K562 (cell line): ENCODE measurements at regions not wholly inside any gene's neighbourhood (a gene's known extent, or its start where the extent isn't known, plus 50 kb on each side); places are given as distances from the start of the nearest gene placed in this dataset.

ENCODE experiments used
- ATAC-seq: fragments of 200-7000 bp; cut with Tn5 transposase; 3 replicates; pipeline ENCODE4 v1.9.1; 2020; ENCODE audit warnings: moderate library complexity
- BruUV-seq: library from RNA; stranded (reverse); fragments of 400-500 nt; replicated peaks from 2 replicates; lab custom pipeline; 2021; lab: Mats Ljungman, UMichigan
- CTCF ChIA-PET: fragments of 300-600 bp; formaldehyde crosslinking; extraction: SDS; loops from one replicate; lab custom pipeline; 2021; ENCODE audit warnings: low intra/inter-chr PET ratio; lab: Yijun Ruan, JAX
- POLR2A ChIA-PET: fragments of 300-600, 350-650 bp; sonication (Branson Sonifier 250); formaldehyde crosslinking; extraction: SDS; loops from one replicate; lab custom pipeline; 2021; ENCODE audit warnings: antibody characterized with exemption, inconsistent platforms; lab: Yijun Ruan, JAX
- DNase-seq, 4 experiments: peaks; one replicate each; pipeline versions ENCODE4 v3.0.0 to v3.0.0-alpha.2; 2011 to 2018; ENCODE audit warnings: low spot score in 3 of 4, mixed read lengths in 3 of 4; ENCODE audit errors: extremely low read depth in 1 of 4
- FAIRE-seq: peaks from 2 replicates; lab custom pipeline; 2011; peaks lifted over from hg19 to GRCh38; lab: Jason Lieb, UNC
- H2AFZ ChIP-seq: 2 replicates; pipeline ENCODE4 v1.6.0; 2011; ENCODE audit warnings: low read depth, low read length, control low read depth, inconsistent platforms
- H3K27ac ChIP-seq: fragments of 200-600 bp; 3 replicates; pipeline ENCODE4 v1.8.0; 2011; ENCODE audit warnings: low read depth, mild to moderate bottlenecking, control low read depth, inconsistent platforms, low read length, moderate library complexity, mixed read lengths; ENCODE audit errors: extremely low read depth
- H3K27me3 ChIP-seq, 2 experiments: fragments of 300-600 bp in 1 of 2; 2 replicates in 1 of 2; 3 replicates in 1 of 2; pipeline versions ENCODE4 v1.6.0 to v1.8.0; 2011; ENCODE audit warnings: inconsistent platforms in 2 of 2, low read length in 2 of 2, mild to moderate bottlenecking in 1 of 2, mixed read lengths in 1 of 2, moderate library complexity in 1 of 2; ENCODE audit not compliant: control insufficient read depth in 2 of 2, insufficient read depth in 2 of 2
- H3K36me3 ChIP-seq: fragments of 300-600 bp; 3 replicates; pipeline ENCODE4 v1.8.0; 2011; ENCODE audit warnings: mild to moderate bottlenecking, low read length, inconsistent platforms; ENCODE audit not compliant: control insufficient read depth, insufficient read depth
- H3K4me1 ChIP-seq, 2 experiments: fragments of 200-600 bp in 1 of 2; replicated peaks in 1 of 2; 2 replicates in 1 of 2; 3 replicates in 1 of 2; pipeline versions ENCODE4 v1.5.1 to v1.8.0; 2011; ENCODE audit warnings: inconsistent platforms in 2 of 2, low read length in 2 of 2, mild to moderate bottlenecking in 1 of 2, mixed read lengths in 1 of 2, moderate library complexity in 1 of 2; ENCODE audit not compliant: control insufficient read depth in 2 of 2, insufficient read depth in 2 of 2
- H3K4me2 ChIP-seq: 2 replicates; pipeline ENCODE4 v1.6.1; 2011; ENCODE audit warnings: low read length, control low read depth, inconsistent platforms, mixed read lengths; ENCODE audit not compliant: insufficient read depth
- H3K4me3 ChIP-seq: fragments of 200-600 bp; sonication (generic), shearing (Covaris generic); 2 replicates; pipeline ENCODE4 v1.5.1; 2016; ENCODE audit warnings: control low read depth, inconsistent platforms
- H3K79me2 ChIP-seq: fragments of 200-600 bp; 3 replicates; pipeline ENCODE4 v1.8.0; 2011; ENCODE audit warnings: low read length, inconsistent platforms; ENCODE audit not compliant: control insufficient read depth, insufficient read depth
- H3K9ac ChIP-seq, 2 experiments: 2 replicates each; pipeline versions ENCODE4 v1.6.0 to v1.6.1; 2011; ENCODE audit warnings: low read depth in 2 of 2, low read length in 2 of 2, control low read depth in 1 of 2, inconsistent platforms in 1 of 2, mild to moderate bottlenecking in 1 of 2, mixed read lengths in 1 of 2; ENCODE audit not compliant: insufficient read depth in 1 of 2
- H3K9me1 ChIP-seq: one replicate; pipeline ENCODE4 v1.6.0; 2011; ENCODE audit warnings: inconsistent platforms, mild to moderate bottlenecking, low read length, moderate library complexity; ENCODE audit not compliant: control insufficient read depth, insufficient read depth
- H3K9me3 ChIP-seq: replicated peaks from 2 replicates; pipeline ENCODE4 v1.5.1; 2011; ENCODE audit warnings: low read depth, low read length, inconsistent platforms; ENCODE audit not compliant: control insufficient read depth, insufficient read depth
- H4K20me1 ChIP-seq: replicated peaks from 2 replicates; pipeline ENCODE4 v1.6.1; 2011; ENCODE audit warnings: low read length, inconsistent platforms, mixed read lengths; ENCODE audit not compliant: control insufficient read depth, insufficient read depth
- FOXK2 ChIP-seq, 2 experiments: fragments of 450-650 bp; IDR thresholded peaks in 1 of 2; conservative IDR thresholded peaks in 1 of 2; 2 replicates each; pipeline ENCODE4 v1.6.1; 2016; ENCODE audit warnings: low read depth in 2 of 2, mild to moderate bottlenecking in 1 of 2
- GATAD2A ChIP-seq: fragments of 450-650 bp; IDR thresholded peaks from 2 replicates; pipeline ENCODE4 v1.6.1; 2017
- PRMT5 ChIP-seq: sonication (generic); formaldehyde crosslinking; IDR thresholded peaks from 2 replicates; pipeline ENCODE4 v1.5.0; 2020; ENCODE audit warnings: missing genetic modification reagents
- SLC30A9 ChIP-seq: fragments of 250-450 bp; sonication (Bioruptor Pico); IDR thresholded peaks from 2 replicates; pipeline ENCODE4 v1.8.0; 2022; ENCODE audit warnings: mild to moderate bottlenecking, moderate library complexity
- WGBS: fragments of 100-300 bp; shearing (Covaris generic); methylation state at CpG from one replicate; pipeline ENCODE4 v1.1.6; 2016; ENCODE audit warnings: low coverage, mixed read lengths; ENCODE audit not compliant: insufficient coverage; ENCODE audit errors: missing lambda C conversion rate; 5-methylcytosine and 5-hydroxymethylcytosine counted together
- in situ Hi-C: fragments of 300-500 bp; cut with MboI; formaldehyde crosslinking; loops from 4 replicates; pipeline ENCODE4 v1.15.0; 2018; ENCODE audit warnings: inconsistent platforms, mixed read lengths
- intact Hi-C: fragments of 100-400 bp; cut with micrococcal nuclease; formaldehyde crosslinking; loops from 2 replicates; pipeline ENCODE4 v1.14.2; 2022
- TF ChIP-seq, protein P1 (sequence below): sonication (generic); formaldehyde crosslinking; IDR thresholded peaks from 2 replicates; pipeline ENCODE4 v1.8.0; 2022; ENCODE audit warnings: missing genetic modification reagents, mild to moderate bottlenecking, moderate library complexity, borderline replicate concordance
- TF ChIP-seq, protein P2 (sequence below): sonication (generic); formaldehyde crosslinking; IDR thresholded peaks from 2 replicates; pipeline ENCODE4 v1.9.0; 2022; ENCODE audit warnings: mild to moderate bottlenecking, missing genetic modification reagents

GRCh38 chr20:57918551-57918950 is 208.7 kb upstream of the PMEPA1 start:
- no peaks in the 10 kb centered on the region for H3K36me3 ChIP-seq
- 0% methylated on average over 4 of the region's 4 CpGs for WGBS
- H3K9me3 ChIP-seq, result no peaks in the 10 kb centered on the region
- H3K4me2 ChIP-seq, result no peak overlapping the region
- no peak overlapping the region for H2AFZ ChIP-seq
- FAIRE-seq (no peak), ATAC-seq (no peak), DNase-seq (no peak)
- BruUV-seq, result no TSS peak
- no peaks in the 10 kb centered on the region for H3K79me2 ChIP-seq
- no peak overlapping the region for H3K9ac ChIP-seq
- H3K9me1 ChIP-seq, result no peaks in the 10 kb centered on the region
- H3K27ac ChIP-seq, result no peak overlapping the region
- TF ChIP-seq, protein P1, sequence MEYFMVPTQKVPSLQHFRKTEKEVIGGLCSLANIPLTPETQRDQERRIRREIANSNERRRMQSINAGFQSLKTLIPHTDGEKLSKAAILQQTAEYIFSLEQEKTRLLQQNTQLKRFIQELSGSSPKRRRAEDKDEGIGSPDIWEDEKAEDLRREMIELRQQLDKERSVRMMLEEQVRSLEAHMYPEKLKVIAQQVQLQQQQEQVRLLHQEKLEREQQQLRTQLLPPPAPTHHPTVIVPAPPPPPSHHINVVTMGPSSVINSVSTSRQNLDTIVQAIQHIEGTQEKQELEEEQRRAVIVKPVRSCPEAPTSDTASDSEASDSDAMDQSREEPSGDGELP, result no peak
- TF ChIP-seq, protein P2, sequence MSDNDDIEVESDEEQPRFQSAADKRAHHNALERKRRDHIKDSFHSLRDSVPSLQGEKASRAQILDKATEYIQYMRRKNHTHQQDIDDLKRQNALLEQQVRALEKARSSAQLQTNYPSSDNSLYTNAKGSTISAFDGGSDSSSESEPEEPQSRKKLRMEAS (CRISPR knock-in tag), result no peak
- TF ChIP-seq SLC30A9 (no peak), FOXK2 (conservative IDR thresholded peaks at IDR 0.05 in 1 of 2, IDR thresholded peaks at IDR 0.05 in 1 of 2; ENCODE audit: low read depth in 2 of 2) (no peak), GATAD2A (no peak)
- POLR2A ChIA-PET, result interaction anchor here (0.5 kb wide), 1 partner anchor 299 kb away, joined by 3 read pairs; no protein-coding TSS in a partner anchor
- H3K27me3 ChIP-seq, result peaks cover 3 to 25% of the 10 kb centered on the region in 2 experiments; a peak in 4 of 5 replicates
- no peaks in the 10 kb centered on the region for H3K4me1 ChIP-seq
- in situ Hi-C loops, result no loop called here
- H4K20me1 ChIP-seq, result no peaks in the 10 kb centered on the region
- CTCF ChIA-PET, result no interaction called here
- intact Hi-C loops, result no loop called here
- no peak overlapping the region for H3K4me3 ChIP-seq

DNA sequence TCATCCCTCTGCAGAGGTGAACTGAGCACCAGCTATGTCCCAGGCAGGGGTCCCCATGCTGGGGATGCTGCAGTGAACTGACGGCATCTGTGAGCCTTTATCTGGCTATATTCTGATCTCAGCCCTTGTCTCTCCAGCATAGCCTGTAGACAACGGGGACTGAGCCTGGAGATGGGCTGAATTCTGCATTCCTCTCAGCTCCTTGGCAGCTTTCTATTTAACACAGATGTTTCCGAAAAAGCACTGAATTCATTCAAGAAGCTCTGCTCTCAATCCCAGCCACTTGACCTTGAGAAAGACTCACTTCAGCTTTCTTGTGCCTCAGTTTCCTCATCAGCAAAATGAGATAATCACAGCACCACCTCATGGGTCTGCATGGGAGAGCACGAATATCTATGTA is 204.4 kb upstream of the PMEPA1 start:
- Histone ChIP-seq H3K4me2 (no peak overlapping the region), H3K9me1 (no peaks in the 10 kb centered on the region), H3K9ac (no peak overlapping the region), H2AFZ (no peak overlapping the region), H3K4me1 (no peaks in the 10 kb centered on the region), H3K4me3 (no peak overlapping the region), H4K20me1 (0 out of 2 replicates have a peak, but pooled peaks cover 4% of the 10 kb centered on the region), H3K9me3 (no peaks in the 10 kb centered on the region), H3K27ac (no peak overlapping the region), H3K79me2 (no peaks in the 10 kb centered on the region), H3K36me3 (no peaks in the 10 kb centered on the region), H3K27me3 (no peaks in the 10 kb centered on the region; a peak in 1 of 5 replicates)
- ChIA-PET CTCF (no interaction called here), POLR2A (no interaction called here)
- FAIRE-seq, result no peak
- in situ Hi-C loops, result no loop called here
- TF ChIP-seq PRMT5 (CRISPR knock-in tag), result no peak
- ATAC-seq, result no peak
- no peak for DNase-seq
- 1% methylated on average over 4 of the region's 4 CpGs for WGBS
- intact Hi-C loops, result no loop called here
- no TSS peak for BruUV-seq
